Common myeloid progenitor, CD34-positive (primary cell): ENCODE measurements at regions not wholly inside any gene's neighbourhood (a gene's known extent, or its start where the extent isn't known, plus 50 kb on each side); places are given as distances from the start of the nearest gene placed in this dataset.
A peak's percentile ranks its signal among the peaks of the same experiment; 100 is the strongest.

ENCODE experiments used
- CTCF ChIA-PET: fragments of 350-600 bp; sonication (Branson Sonifier 250); formaldehyde crosslinking; loops from one replicate; lab custom pipeline; 2021; ENCODE audit warnings: antibody characterized with exemption; lab: Charles Lee
- POLR2A ChIA-PET: fragments of 350-600 bp; sonication (Branson Sonifier 250); formaldehyde crosslinking; loops from one replicate; lab custom pipeline; 2021; ENCODE audit warnings: antibody characterized with exemption; lab: Charles Lee
- DNase-seq, 3 donors: peaks; one replicate each; pipeline versions ENCODE4 v3.0.0 to v3.0.0-alpha.2; 2013
- H3K27ac ChIP-seq, 2 experiments: 1 replicate in 1 of 2; 2 replicates in 1 of 2; pipeline ENCODE4 v1.7.0; 2013; ENCODE audit warnings: inconsistent platforms in 2 of 2, low read length in 2 of 2, mild to moderate bottlenecking in 2 of 2, low read depth in 1 of 2, moderate library complexity in 1 of 2; ENCODE audit not compliant: severe bottlenecking in 2 of 2, insufficient read depth in 1 of 2, poor library complexity in 1 of 2
- H3K27me3 ChIP-seq, 5 experiments: replicated peaks in 2 of 5; 1 replicate in 3 of 5; 2 replicates in 2 of 5; pipeline versions ENCODE4 v1.6.1 to v1.7.0; 2013; ENCODE audit warnings: low read length in 4 of 5, mild to moderate bottlenecking in 2 of 5, moderate library complexity in 2 of 5, inconsistent platforms in 1 of 5; ENCODE audit not compliant: insufficient read depth in 5 of 5, control insufficient read depth in 4 of 5
- H3K36me3 ChIP-seq, 4 experiments: 1 replicate in 2 of 4; 2 replicates in 2 of 4; pipeline versions ENCODE4 v1.6.1 to v1.7.0; 2013; ENCODE audit warnings: low read length in 3 of 4, control low read depth in 1 of 4, mild to moderate bottlenecking in 1 of 4; ENCODE audit not compliant: control insufficient read depth in 4 of 4, insufficient read depth in 4 of 4
- H3K4me1 ChIP-seq, 4 experiments: 1 replicate in 3 of 4; 2 replicates in 1 of 4; pipeline versions ENCODE4 v1.6.1 to v1.7.1; 2013; ENCODE audit warnings: low read length in 3 of 4, mild to moderate bottlenecking in 3 of 4, control low read depth in 1 of 4, inconsistent platforms in 1 of 4, moderate library complexity in 1 of 4; ENCODE audit not compliant: control insufficient read depth in 4 of 4, insufficient read depth in 4 of 4; ENCODE audit errors: control extremely low read depth in 1 of 4
- H3K4me3 ChIP-seq, 7 experiments: 1 replicate in 4 of 7; 2 replicates in 3 of 7; pipeline versions ENCODE4 v1.5.1 to v1.7.0; 2013; ENCODE audit warnings: mild to moderate bottlenecking in 7 of 7, low read length in 6 of 7, moderate library complexity in 6 of 7, inconsistent platforms in 2 of 7, low read depth in 2 of 7, control low read depth in 1 of 7; ENCODE audit not compliant: insufficient read depth in 4 of 7, control insufficient read depth in 1 of 7; ENCODE audit errors: extremely low read depth in 1 of 7
- H3K9me3 ChIP-seq, 5 experiments: 1 replicate in 4 of 5; 2 replicates in 1 of 5; pipeline versions ENCODE4 v1.6.1 to v1.7.1; 2013; ENCODE audit warnings: low read length in 4 of 5, mild to moderate bottlenecking in 2 of 5, inconsistent platforms in 1 of 5, low read depth in 1 of 5, moderate library complexity in 1 of 5; ENCODE audit not compliant: control insufficient read depth in 4 of 5, insufficient read depth in 2 of 5; ENCODE audit errors: control extremely low read depth in 1 of 5
- WGBS: methylation state at CpG from one replicate; pipeline ENCODE4 v1.1.5; 2013; ENCODE audit not compliant: insufficient coverage; 5-methylcytosine and 5-hydroxymethylcytosine counted together

DNA sequence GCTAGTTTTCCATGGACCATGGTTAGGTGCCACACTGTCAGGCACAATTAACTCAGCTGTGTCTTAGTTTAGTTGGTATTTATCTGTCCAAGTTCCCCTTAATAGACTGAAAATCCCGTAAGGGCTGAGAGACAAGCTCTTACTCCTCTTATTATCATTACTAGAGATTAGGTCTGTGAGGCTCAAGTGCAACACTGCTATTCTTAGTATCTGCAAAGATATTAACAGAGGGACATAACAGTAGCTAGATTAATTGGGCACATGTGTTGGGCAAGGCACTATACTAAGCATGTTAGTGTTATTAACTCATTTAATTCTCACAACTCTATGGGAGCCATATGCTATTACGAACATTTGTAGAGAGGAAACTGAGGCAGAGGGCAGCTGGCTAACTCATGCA is 137.3 kb downstream of the VEGFA start:
- H3K36me3 ChIP-seq = no peaks in the 10 kb centered on the region
- peaks cover 0 to under 1% (median 0%) of the 10 kb centered on the region in 4 experiments for H3K4me1 ChIP-seq
- no peak overlapping the region for H3K4me3 ChIP-seq
- no peak overlapping the region for H3K27ac ChIP-seq
- ChIA-PET CTCF (interaction anchor here (0.9 to 2.0 kb wide), 6 partner anchors 10 to 43 kb away, joined by 3 to 4 read pairs (median 3); no protein-coding TSS in a partner anchor), POLR2A (no interaction called here)
- 100% methylated on average over 1 of the region's 2 CpGs for WGBS
- peaks cover 0 to 1% (median 0%) of the 10 kb centered on the region in 5 experiments for H3K27me3 ChIP-seq
- DNase-seq = no peak
- H3K9me3 ChIP-seq = no peaks in the 10 kb centered on the region

DNA sequence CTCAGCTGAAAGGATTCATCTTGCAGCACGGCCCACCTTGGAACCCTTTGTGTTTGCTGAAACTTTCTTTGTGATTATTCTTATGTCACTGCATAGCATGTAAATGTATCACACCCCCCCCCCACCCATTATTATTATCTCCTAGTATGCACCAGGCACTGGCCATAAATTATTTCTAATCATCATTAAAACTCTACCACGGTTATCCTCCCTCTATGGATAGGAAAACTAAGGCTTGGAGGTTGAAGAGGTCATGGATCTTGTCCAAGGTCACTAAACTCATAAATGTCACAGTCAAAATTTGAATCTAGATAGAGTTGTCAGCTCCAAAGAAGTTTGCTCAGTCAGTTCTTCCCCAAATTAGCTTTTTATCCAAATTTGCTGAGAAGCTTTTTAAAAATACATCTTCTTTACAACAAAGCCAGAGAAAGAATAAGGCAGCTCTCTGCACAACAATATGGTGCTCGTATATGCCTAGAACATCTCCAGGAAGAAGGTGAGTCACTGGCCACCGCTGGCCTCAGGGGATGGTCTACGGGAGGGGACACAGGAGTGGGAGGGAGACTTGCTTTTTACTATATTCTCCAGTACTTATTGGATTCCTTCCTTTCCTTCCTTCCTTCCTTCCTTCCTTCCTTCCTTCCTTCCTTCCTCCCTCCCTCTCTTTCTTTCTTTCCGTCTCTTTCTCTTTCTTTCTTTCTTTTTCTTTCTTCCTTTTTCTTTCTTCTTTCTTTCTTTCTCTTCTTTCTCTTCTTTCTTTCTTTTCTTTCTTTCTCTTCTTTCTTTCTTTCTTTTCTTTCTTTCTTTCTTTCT is 134.5 kb downstream of the VEGFA start:
- peaks cover 0 to 3% (median 0%) of the 10 kb centered on the region in 5 experiments for H3K9me3 ChIP-seq
- H3K27ac ChIP-seq = no peak overlapping the region
- H3K36me3 ChIP-seq = no peaks in the 10 kb centered on the region
- 90% methylated on average over 3 of the region's 6 CpGs for WGBS
- H3K4me3 ChIP-seq = no peak overlapping the region
- H3K27me3 ChIP-seq = peaks cover 0 to 1% (median 0%) of the 10 kb centered on the region in 5 experiments
- POLR2A ChIA-PET = no interaction called here
- CTCF ChIA-PET = interaction anchor here (0.7 to 0.9 kb wide), 2 partner anchors 11 to 20 kb away, joined by 3 read pairs; no protein-coding TSS in a partner anchor
- DNase-seq = no peak
- H3K4me1 ChIP-seq = peaks cover 0 to 11% (median 6%) of the 10 kb centered on the region in 4 experiments

DNA sequence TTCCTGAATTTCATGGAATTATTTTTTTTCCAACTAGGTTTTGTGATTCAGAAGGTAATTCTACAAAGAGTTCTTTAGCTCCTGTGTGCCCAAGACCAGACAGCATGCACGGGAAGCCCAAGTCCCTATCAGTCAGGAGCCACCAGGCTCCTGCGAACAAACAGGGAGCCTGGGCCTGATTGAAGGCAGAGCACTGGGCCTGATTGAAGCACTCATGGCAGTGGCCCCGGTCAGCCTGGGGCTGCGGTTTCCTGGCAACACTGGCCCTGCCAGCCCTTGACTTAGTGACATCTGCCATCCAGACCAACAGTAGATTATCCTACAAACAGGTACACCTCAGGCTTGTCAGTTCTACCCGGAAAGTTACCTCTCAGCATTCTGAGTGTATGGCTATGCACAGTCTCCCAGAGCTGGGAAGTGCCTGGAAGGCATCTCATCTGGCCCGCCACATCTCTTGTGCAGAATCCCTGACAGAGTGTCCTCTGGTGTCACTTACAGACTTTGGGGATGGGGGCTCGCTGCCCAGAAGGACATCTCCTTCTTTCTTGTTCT is 133.8 kb downstream of the VEGFA start:
- H3K4me1 ChIP-seq = peaks cover 0 to 11% (median 6%) of the 10 kb centered on the region in 4 experiments
- H3K27ac ChIP-seq = no peak overlapping the region
- no peak for DNase-seq
- no peaks in the 10 kb centered on the region for H3K36me3 ChIP-seq
- CTCF ChIA-PET = interaction anchor here (0.9 to 1.6 kb wide), 3 partner anchors 10 to 21 kb away, joined by 3 to 5 read pairs (median 3); no protein-coding TSS in a partner anchor
- H3K9me3 ChIP-seq = peaks cover 0 to 3% (median 0%) of the 10 kb centered on the region in 5 experiments
- no peak overlapping the region for H3K4me3 ChIP-seq
- 85% methylated on average over 6 of the region's 7 CpGs for WGBS
- H3K27me3 ChIP-seq = peaks cover 0 to 1% (median 0%) of the 10 kb centered on the region in 5 experiments
- POLR2A ChIA-PET = no interaction called here

DNA sequence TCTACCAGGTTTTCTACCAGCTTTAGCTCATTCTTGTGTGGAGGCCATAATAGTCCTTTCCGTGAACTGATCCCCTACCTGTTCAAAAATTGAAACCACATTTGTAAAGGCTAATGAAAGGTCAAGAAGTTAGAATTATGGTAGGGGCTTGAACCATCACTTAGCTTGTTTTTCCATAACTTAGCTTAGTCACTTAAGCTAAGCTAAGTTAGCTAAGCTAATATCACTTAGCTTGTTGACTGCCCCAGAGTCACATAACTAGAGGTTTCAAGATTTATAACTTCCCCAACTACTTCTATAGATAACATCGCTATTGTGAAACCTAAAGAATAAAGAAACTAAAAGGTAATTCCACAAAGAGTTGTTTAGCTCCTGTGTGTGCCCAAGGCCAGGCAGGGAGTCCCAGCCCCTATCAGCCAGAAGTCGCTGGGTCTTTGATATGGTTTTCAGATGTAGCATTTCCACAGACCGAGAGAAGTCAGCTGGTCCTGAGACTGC is 131.8 kb downstream of the VEGFA start:
- DNase-seq = peak in 2 of 3 donors; percentile 50 to 57
- ChIA-PET POLR2A (interaction anchor here (0.8 kb wide), 1 partner anchor 29 kb away, joined by 3 read pairs; no protein-coding TSS in a partner anchor), CTCF (interaction anchor here (1.3 to 2.2 kb wide), 6 partner anchors 12 to 197 kb away, joined by 3 to 8 read pairs (median 5); no protein-coding TSS in a partner anchor)
- Histone ChIP-seq H3K36me3 (no peaks in the 10 kb centered on the region), H3K27me3 (peaks cover 0 to 1% (median 0%) of the 10 kb centered on the region in 5 experiments), H3K9me3 (peaks cover 0 to 3% (median 0%) of the 10 kb centered on the region in 5 experiments), H3K4me3 (no peak overlapping the region), H3K4me1 (peaks cover 0 to 11% (median 6%) of the 10 kb centered on the region in 4 experiments), H3K27ac (no peak overlapping the region)
- WGBS = 25% methylated on average over 2 of the region's 4 CpGs

DNA sequence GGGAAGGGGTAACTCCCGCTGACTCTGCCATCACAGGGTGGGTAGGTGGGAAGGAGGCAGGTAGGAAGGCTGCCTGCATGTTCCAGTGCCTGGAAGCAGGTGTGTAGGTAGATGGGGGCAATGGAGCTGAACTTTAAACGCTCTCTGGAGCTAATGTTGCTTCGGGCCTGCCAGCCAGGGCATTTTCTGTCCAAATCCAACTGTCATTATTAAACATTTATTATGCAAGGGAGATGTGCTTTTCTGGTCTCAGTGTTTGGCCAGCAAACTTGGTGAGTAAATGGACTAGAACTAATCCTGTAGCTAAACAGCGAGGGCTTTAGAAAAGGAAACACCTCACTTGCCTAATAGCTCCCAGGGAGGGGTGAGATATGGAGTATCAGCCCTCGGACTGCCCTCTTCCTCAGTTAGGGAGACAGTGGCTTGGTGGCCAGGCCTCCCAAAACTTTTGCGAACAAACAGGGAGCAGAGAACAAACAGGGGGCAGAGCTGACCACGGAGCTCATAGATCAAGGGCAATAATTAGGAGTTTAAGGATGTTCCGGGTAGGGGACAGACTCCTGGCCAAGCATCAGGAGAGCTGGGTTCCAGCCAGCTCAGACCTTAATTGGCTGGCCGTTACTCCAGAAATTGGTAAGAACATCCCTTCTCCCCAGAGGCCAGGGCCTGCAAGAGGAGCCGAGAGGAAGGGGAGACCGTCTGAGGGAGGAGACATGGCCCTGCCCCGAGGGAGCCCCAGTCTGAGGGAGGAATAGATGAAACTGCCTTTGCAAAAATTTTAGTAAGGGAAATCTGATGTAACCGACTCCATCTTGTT is 131.1 kb downstream of the VEGFA start:
- POLR2A ChIA-PET = interaction anchor here (0.8 kb wide), 1 partner anchor 29 kb away, joined by 3 read pairs; no protein-coding TSS in a partner anchor
- Histone ChIP-seq H3K36me3 (no peaks in the 10 kb centered on the region), H3K4me1 (peaks cover 0 to 11% (median 6%) of the 10 kb centered on the region in 4 experiments), H3K4me3 (no peak overlapping the region), H3K27me3 (no peaks in the 10 kb centered on the region), H3K9me3 (peaks cover 0 to 3% (median 0%) of the 10 kb centered on the region in 5 experiments), H3K27ac (no peak overlapping the region)
- WGBS = 95% methylated on average over 10 of the region's 13 CpGs
- CTCF ChIA-PET = interaction anchor here (0.8 to 2.2 kb wide), 7 partner anchors 13 to 197 kb away, joined by 3 to 8 read pairs (median 5); no protein-coding TSS in a partner anchor
- no peak for DNase-seq

DNA sequence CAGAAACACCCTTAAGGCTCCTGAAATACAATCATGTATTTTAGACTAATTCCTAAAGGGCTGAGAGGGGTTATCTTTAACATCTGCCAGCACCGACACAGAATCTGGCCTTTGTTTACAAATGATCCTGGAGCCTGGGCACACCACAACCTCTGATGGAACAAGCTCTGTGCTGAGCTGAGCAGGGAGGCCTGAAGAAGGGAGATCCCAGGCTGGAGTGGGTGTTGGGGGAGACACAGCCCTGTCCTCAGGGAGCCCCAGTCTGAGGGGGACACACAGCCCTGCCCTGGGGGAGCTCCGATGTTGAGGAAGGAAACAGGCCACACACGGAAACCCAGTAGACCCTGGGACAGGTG is 130.5 kb downstream of the VEGFA start:
- Histone ChIP-seq H3K36me3 (no peaks in the 10 kb centered on the region), H3K27ac (no peak overlapping the region), H3K27me3 (no peaks in the 10 kb centered on the region), H3K9me3 (peaks cover 0 to 3% (median 0%) of the 10 kb centered on the region in 5 experiments), H3K4me1 (peaks cover 0 to 11% (median 6%) of the 10 kb centered on the region in 4 experiments), H3K4me3 (no peak overlapping the region)
- 63% methylated on average over 1 of the region's 3 CpGs for WGBS
- DNase-seq = no peak
- ChIA-PET CTCF (interaction anchor here (0.8 to 2.2 kb wide), 4 partner anchors 13 to 50 kb away, joined by 3 to 8 read pairs (median 5); no protein-coding TSS in a partner anchor), POLR2A (no interaction called here)
